ENCODE measurements at regions not wholly inside any gene's neighbourhood (a gene's known extent, or its start where the extent isn't known, plus 50 kb on each side); places are given as distances from the start of the nearest gene placed in this dataset.

- no peaks in the 10 kb centered on the region for H3K9me3 ChIP-seq (ENCODE audit: control insufficient read depth, low read length)
- H3K4me3 ChIP-seq (ENCODE audit: insufficient read depth, low read depth, low read length, poor library complexity, severe bottlenecking): no peak overlapping the region
- no peak for DNase-seq
- H3K36me3 ChIP-seq (ENCODE audit: control insufficient read depth, insufficient read depth, low read length): no peaks in the 10 kb centered on the region
- H3K4me1 ChIP-seq (ENCODE audit: control insufficient read depth, insufficient read depth, low read length, poor library complexity, severe bottlenecking): no peaks in the 10 kb centered on the region
- no peak overlapping the region for H3K27ac ChIP-seq (ENCODE audit: insufficient read depth, low read length, poor library complexity, severe bottlenecking)
- no peaks in the 10 kb centered on the region for H3K27me3 ChIP-seq (replicated peaks; ENCODE audit: control insufficient read depth, insufficient read depth, low read length, poor library complexity, severe bottlenecking)
Observed at GRCh38 chr10:36479073-36479472, 646.3 kb upstream of the ANKRD30A start.

- DNase-seq: no peak
- no peak overlapping the region for H3K27ac ChIP-seq (ENCODE audit: insufficient read depth, low read length, poor library complexity, severe bottlenecking)
- no peak overlapping the region for H3K4me3 ChIP-seq (ENCODE audit: insufficient read depth, low read depth, low read length, poor library complexity, severe bottlenecking)
- no peaks in the 10 kb centered on the region for H3K9me3 ChIP-seq (ENCODE audit: control insufficient read depth, low read length)
- no peaks in the 10 kb centered on the region for H3K27me3 ChIP-seq (replicated peaks; ENCODE audit: control insufficient read depth, insufficient read depth, low read length, poor library complexity, severe bottlenecking)
- no peaks in the 10 kb centered on the region for H3K4me1 ChIP-seq (ENCODE audit: control insufficient read depth, insufficient read depth, low read length, poor library complexity, severe bottlenecking)
- no peaks in the 10 kb centered on the region for H3K36me3 ChIP-seq (ENCODE audit: control insufficient read depth, insufficient read depth, low read length)
Observed at GRCh38 chr10:36476399-36476798, 649.0 kb upstream of the ANKRD30A start.

GRCh38 chr10:36475746-36476145 lies 649.7 kb upstream of the ANKRD30A start:
- H3K27me3 ChIP-seq (replicated peaks; ENCODE audit: control insufficient read depth, insufficient read depth, low read length, poor library complexity, severe bottlenecking): no peaks in the 10 kb centered on the region
- H3K27ac ChIP-seq (ENCODE audit: insufficient read depth, low read length, poor library complexity, severe bottlenecking): no peak overlapping the region
- DNase-seq: no peak
- no peaks in the 10 kb centered on the region for H3K4me1 ChIP-seq (ENCODE audit: control insufficient read depth, insufficient read depth, low read length, poor library complexity, severe bottlenecking)
- H3K36me3 ChIP-seq (ENCODE audit: control insufficient read depth, insufficient read depth, low read length): no peaks in the 10 kb centered on the region
- no peaks in the 10 kb centered on the region for H3K9me3 ChIP-seq (ENCODE audit: control insufficient read depth, low read length)
- H3K4me3 ChIP-seq (ENCODE audit: insufficient read depth, low read depth, low read length, poor library complexity, severe bottlenecking): no peak overlapping the region

- Histone ChIP-seq H3K27me3 (replicated peaks; ENCODE audit: control insufficient read depth, insufficient read depth, low read length, poor library complexity, severe bottlenecking) (no peaks in the 10 kb centered on the region), H3K4me3 (ENCODE audit: insufficient read depth, low read depth, low read length, poor library complexity, severe bottlenecking) (no peak overlapping the region), H3K27ac (ENCODE audit: insufficient read depth, low read length, poor library complexity, severe bottlenecking) (no peak overlapping the region), H3K9me3 (ENCODE audit: control insufficient read depth, low read length) (no peaks in the 10 kb centered on the region), H3K4me1 (ENCODE audit: control insufficient read depth, insufficient read depth, low read length, poor library complexity, severe bottlenecking) (no peaks in the 10 kb centered on the region), H3K36me3 (ENCODE audit: control insufficient read depth, insufficient read depth, low read length) (no peaks in the 10 kb centered on the region)
- DNase-seq: no peak
Observed at GRCh38 chr10:36474456-36474855, 650.9 kb upstream of the ANKRD30A start.

- no peak overlapping the region for H3K4me3 ChIP-seq (ENCODE audit: insufficient read depth, low read depth, low read length, poor library complexity, severe bottlenecking)
- DNase-seq: no peak
- H3K4me1 ChIP-seq (ENCODE audit: control insufficient read depth, insufficient read depth, low read length, poor library complexity, severe bottlenecking): no peaks in the 10 kb centered on the region
- no peak overlapping the region for H3K27ac ChIP-seq (ENCODE audit: insufficient read depth, low read length, poor library complexity, severe bottlenecking)
- H3K9me3 ChIP-seq (ENCODE audit: control insufficient read depth, low read length): no peaks in the 10 kb centered on the region
- H3K27me3 ChIP-seq (replicated peaks; ENCODE audit: control insufficient read depth, insufficient read depth, low read length, poor library complexity, severe bottlenecking): no peaks in the 10 kb centered on the region
- no peaks in the 10 kb centered on the region for H3K36me3 ChIP-seq (ENCODE audit: control insufficient read depth, insufficient read depth, low read length)
Observed at GRCh38 chr10:36473122-36473521, 652.3 kb upstream of the ANKRD30A start.

GRCh38 chr10:36469585-36469984 lies 655.8 kb upstream of the ANKRD30A start:
- no peaks in the 10 kb centered on the region for H3K9me3 ChIP-seq (ENCODE audit: control insufficient read depth, low read length)
- H3K36me3 ChIP-seq (ENCODE audit: control insufficient read depth, insufficient read depth, low read length): no peaks in the 10 kb centered on the region
- H3K4me3 ChIP-seq (ENCODE audit: insufficient read depth, low read depth, low read length, poor library complexity, severe bottlenecking): no peak overlapping the region
- DNase-seq: no peak
- H3K27ac ChIP-seq (ENCODE audit: insufficient read depth, low read length, poor library complexity, severe bottlenecking): no peak overlapping the region
- H3K27me3 ChIP-seq (replicated peaks; ENCODE audit: control insufficient read depth, insufficient read depth, low read length, poor library complexity, severe bottlenecking): no peaks in the 10 kb centered on the region
- H3K4me1 ChIP-seq (ENCODE audit: control insufficient read depth, insufficient read depth, low read length, poor library complexity, severe bottlenecking): no peaks in the 10 kb centered on the region

- H3K9me3 ChIP-seq (ENCODE audit: control insufficient read depth, low read length): no peaks in the 10 kb centered on the region
- H3K4me3 ChIP-seq (ENCODE audit: insufficient read depth, low read depth, low read length, poor library complexity, severe bottlenecking): no peak overlapping the region
- H3K27me3 ChIP-seq (replicated peaks; ENCODE audit: control insufficient read depth, insufficient read depth, low read length, poor library complexity, severe bottlenecking): no peaks in the 10 kb centered on the region
- H3K36me3 ChIP-seq (ENCODE audit: control insufficient read depth, insufficient read depth, low read length): no peaks in the 10 kb centered on the region
- no peak for DNase-seq
- H3K27ac ChIP-seq (ENCODE audit: insufficient read depth, low read length, poor library complexity, severe bottlenecking): no peak overlapping the region
- H3K4me1 ChIP-seq (ENCODE audit: control insufficient read depth, insufficient read depth, low read length, poor library complexity, severe bottlenecking): no peaks in the 10 kb centered on the region
Observed at GRCh38 chr10:36468620-36469019, 656.8 kb upstream of the ANKRD30A start.

- Histone ChIP-seq H3K4me1 (ENCODE audit: control insufficient read depth, insufficient read depth, low read length, poor library complexity, severe bottlenecking) (no peaks in the 10 kb centered on the region), H3K27ac (ENCODE audit: insufficient read depth, low read length, poor library complexity, severe bottlenecking) (no peak overlapping the region), H3K9me3 (ENCODE audit: control insufficient read depth, low read length) (no peaks in the 10 kb centered on the region), H3K36me3 (ENCODE audit: control insufficient read depth, insufficient read depth, low read length) (no peaks in the 10 kb centered on the region), H3K27me3 (replicated peaks; ENCODE audit: control insufficient read depth, insufficient read depth, low read length, poor library complexity, severe bottlenecking) (no peaks in the 10 kb centered on the region), H3K4me3 (ENCODE audit: insufficient read depth, low read depth, low read length, poor library complexity, severe bottlenecking) (no peak overlapping the region)
- no peak for DNase-seq
Observed at GRCh38 chr10:36465604-36466379, 659.6 kb upstream of the ANKRD30A start.

- Histone ChIP-seq H3K9me3 (ENCODE audit: control insufficient read depth, low read length) (no peaks in the 10 kb centered on the region), H3K4me3 (ENCODE audit: insufficient read depth, low read depth, low read length, poor library complexity, severe bottlenecking) (no peak overlapping the region), H3K27ac (ENCODE audit: insufficient read depth, low read length, poor library complexity, severe bottlenecking) (no peak overlapping the region), H3K36me3 (ENCODE audit: control insufficient read depth, insufficient read depth, low read length) (no peaks in the 10 kb centered on the region), H3K4me1 (ENCODE audit: control insufficient read depth, insufficient read depth, low read length, poor library complexity, severe bottlenecking) (no peaks in the 10 kb centered on the region), H3K27me3 (replicated peaks; ENCODE audit: control insufficient read depth, insufficient read depth, low read length, poor library complexity, severe bottlenecking) (no peaks in the 10 kb centered on the region)
- no peak for DNase-seq
Observed at GRCh38 chr10:36464291-36464690, 661.1 kb upstream of the ANKRD30A start.

- Histone ChIP-seq H3K4me3 (ENCODE audit: insufficient read depth, low read depth, low read length, poor library complexity, severe bottlenecking) (no peak overlapping the region), H3K36me3 (ENCODE audit: control insufficient read depth, insufficient read depth, low read length) (no peaks in the 10 kb centered on the region), H3K4me1 (ENCODE audit: control insufficient read depth, insufficient read depth, low read length, poor library complexity, severe bottlenecking) (no peaks in the 10 kb centered on the region), H3K9me3 (ENCODE audit: control insufficient read depth, low read length) (no peaks in the 10 kb centered on the region), H3K27me3 (replicated peaks; ENCODE audit: control insufficient read depth, insufficient read depth, low read length, poor library complexity, severe bottlenecking) (no peaks in the 10 kb centered on the region), H3K27ac (ENCODE audit: insufficient read depth, low read length, poor library complexity, severe bottlenecking) (no peak overlapping the region)
- no peak for DNase-seq
Observed at GRCh38 chr10:36463390-36463789, 662.0 kb upstream of the ANKRD30A start.

Data from effector memory CD4-positive, alpha-beta T cell (primary cell).